Naive thymus-derived CD8-positive, alpha-beta T cell (primary cell): ENCODE measurements at regions not wholly inside any gene's neighbourhood (a gene's known extent, or its start where the extent isn't known, plus 50 kb on each side); places are given as distances from the start of the nearest gene placed in this dataset.

Source experiments
- ATAC-seq, 2 donors: fragments of 150-1000 bp; cut with Tn5 transposase in 1 of 2; sonication (Bioruptor Pico), chemical (Tn5 transposase) in 1 of 2; 1 replicate in 1 of 2; 2 replicates in 1 of 2; pipeline ENCODE4 v1.10.0; 2021; ENCODE audit warnings: mild to moderate bottlenecking in 2 of 2, moderate library complexity in 2 of 2
- POLR2A ChIA-PET: fragments of 350-600 bp; sonication (Branson Sonifier 250); formaldehyde crosslinking; loops from one replicate; lab custom pipeline; 2021; ENCODE audit warnings: antibody characterized with exemption; lab: Charles Lee
- DNase-seq, 10 donors: peaks; one replicate each; pipeline versions ENCODE4 v3.0.0 to v3.0.0-alpha.2; 2020 to 2022
- H3K27ac Mint-ChIP-seq, 10 donors: one replicate each; pipeline ENCODE4 v1.8.0; 2020 to 2022; ENCODE audit warnings: mild to moderate bottlenecking in 10 of 10, mixed read lengths in 10 of 10, moderate library complexity in 4 of 10, inconsistent platforms in 1 of 10
- H3K27me3 Mint-ChIP-seq, 5 donors: one replicate each; pipeline ENCODE4 v1.8.0; 2021 to 2022; ENCODE audit warnings: mixed read lengths in 5 of 5
- H3K36me3 Mint-ChIP-seq, 3 donors: one replicate each; pipeline ENCODE4 v1.8.0; 2020 to 2022; ENCODE audit warnings: mixed read lengths in 3 of 3, mild to moderate bottlenecking in 2 of 3, inconsistent platforms in 1 of 3
- H3K4me1 Mint-ChIP-seq, 4 donors: one replicate each; pipeline ENCODE4 v1.8.0; 2021 to 2022; ENCODE audit warnings: mixed read lengths in 4 of 4
- H3K4me3 Mint-ChIP-seq, 10 donors: one replicate each; pipeline ENCODE4 v1.8.0; 2020 to 2022; ENCODE audit warnings: mild to moderate bottlenecking in 10 of 10, mixed read lengths in 10 of 10, moderate library complexity in 6 of 10, inconsistent platforms in 1 of 10
- H3K9me3 Mint-ChIP-seq, 9 donors: one replicate each; pipeline ENCODE4 v1.8.0; 2020 to 2022; ENCODE audit warnings: mixed read lengths in 9 of 9, mild to moderate bottlenecking in 3 of 9, inconsistent platforms in 1 of 9, moderate library complexity in 1 of 9

GRCh38 chr15:69786136-69786701 is 311.5 kb downstream of the TLE3 start:
- DNase-seq, result no peak
- H3K36me3 Mint-ChIP-seq, result peaks cover 0 to 4% (median 4%) of the 10 kb centered on the region in 3 donors
- POLR2A ChIA-PET, result interaction anchor here (1.0 kb wide), 1 partner anchor 11 kb away, joined by 3 read pairs; no protein-coding TSS in a partner anchor
- peaks cover 17 to 55% (median 33%) of the 10 kb centered on the region in 5 donors for H3K27me3 Mint-ChIP-seq
- H3K27ac Mint-ChIP-seq, result no peak overlapping the region
- peaks cover 18 to 29% (median 26%) of the 10 kb centered on the region in 4 donors for H3K4me1 Mint-ChIP-seq
- no peak for ATAC-seq
- H3K4me3 Mint-ChIP-seq, result no peak overlapping the region
- peaks cover 0 to 7% (median 3%) of the 10 kb centered on the region in 9 donors for H3K9me3 Mint-ChIP-seq

DNA sequence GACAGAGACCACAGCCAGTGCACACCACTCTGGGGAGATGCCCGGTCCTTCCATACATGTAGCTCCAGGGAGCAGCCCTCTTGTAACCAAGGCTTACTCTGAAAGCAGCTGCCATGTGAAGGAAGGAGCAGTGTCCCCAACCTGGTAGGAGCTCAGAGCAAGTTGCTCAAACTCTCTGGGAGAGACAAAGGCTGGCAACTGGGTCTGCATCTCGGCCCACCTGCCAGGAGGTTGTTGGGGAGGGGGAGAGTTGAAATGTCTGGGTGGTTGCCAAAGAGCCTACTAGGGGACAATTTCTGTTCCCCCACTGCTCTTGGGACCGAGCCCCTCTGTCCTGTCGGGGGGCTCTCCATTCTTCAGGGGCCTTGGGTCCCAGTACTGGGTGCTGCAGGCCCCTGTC is 309.9 kb downstream of the TLE3 start:
- H3K27me3 Mint-ChIP-seq, result peaks cover 15 to 57% (median 36%) of the 10 kb centered on the region in 5 donors
- DNase-seq (no peak), ATAC-seq (no peak)
- H3K9me3 Mint-ChIP-seq, result peaks cover 0 to 20% (median 8%) of the 10 kb centered on the region in 9 donors
- H3K4me3 Mint-ChIP-seq, result no peak overlapping the region
- POLR2A ChIA-PET, result no interaction called here
- no peak overlapping the region for H3K27ac Mint-ChIP-seq
- H3K4me1 Mint-ChIP-seq, result peaks cover 9 to 14% (median 11%) of the 10 kb centered on the region in 4 donors
- peaks cover 0 to 7% (median 7%) of the 10 kb centered on the region in 3 donors for H3K36me3 Mint-ChIP-seq

- DNase-seq, result no peak
- peaks cover 0 to 7% (median 7%) of the 10 kb centered on the region in 3 donors for H3K36me3 Mint-ChIP-seq
- peaks cover 0 to 20% (median 8%) of the 10 kb centered on the region in 9 donors for H3K9me3 Mint-ChIP-seq
- peak overlapping the region in 2 of 10 donors; percentile 65 to 66 for H3K27ac Mint-ChIP-seq
- H3K4me3 Mint-ChIP-seq, result no peak overlapping the region
- POLR2A ChIA-PET, result interaction anchor here (0.6 kb wide), 1 partner anchor 69 kb away, joined by 4 read pairs; no protein-coding TSS in a partner anchor
- peaks cover 0 to 2% (median under 1%) of the 10 kb centered on the region in 4 donors for H3K4me1 Mint-ChIP-seq
- ATAC-seq, result no peak
- peaks cover 8 to 49% (median 32%) of the 10 kb centered on the region in 5 donors for H3K27me3 Mint-ChIP-seq
These were observed 307.9 kb downstream of the TLE3 start for GRCh38 chr15:69789648-69790393.

GRCh38 chr15:69790632-69791031 is 307.1 kb downstream of the TLE3 start:
- ATAC-seq, result no peak
- Mint-ChIP-seq H3K4me1 (peaks cover 0 to 2% (median 0%) of the 10 kb centered on the region in 4 donors), H3K4me3 (no peak overlapping the region), H3K27ac (no peak overlapping the region), H3K27me3 (peaks cover 4 to 41% (median 25%) of the 10 kb centered on the region in 5 donors), H3K36me3 (peaks cover 0 to 7% (median 7%) of the 10 kb centered on the region in 3 donors), H3K9me3 (peaks cover 0 to 20% (median 8%) of the 10 kb centered on the region in 9 donors)
- no peak for DNase-seq
- POLR2A ChIA-PET, result interaction anchor here (0.6 kb wide), 1 partner anchor 68 kb away, joined by 4 read pairs; no protein-coding TSS in a partner anchor

GRCh38 chr15:69792823-69793222 is 304.9 kb downstream of the TLE3 start:
- ATAC-seq (no peak), DNase-seq (no peak)
- Mint-ChIP-seq H3K27ac (no peak overlapping the region), H3K4me3 (no peak overlapping the region), H3K9me3 (peaks cover 0 to 20% (median 8%) of the 10 kb centered on the region in 9 donors), H3K27me3 (peaks cover 2 to 21% (median 9%) of the 10 kb centered on the region in 5 donors), H3K4me1 (peaks cover 0 to 4% (median 0%) of the 10 kb centered on the region in 4 donors), H3K36me3 (peaks cover 0 to 7% (median 7%) of the 10 kb centered on the region in 3 donors)
- POLR2A ChIA-PET, result no interaction called here

- H3K27me3 Mint-ChIP-seq, result peaks cover 2 to 21% (median 9%) of the 10 kb centered on the region in 5 donors
- POLR2A ChIA-PET, result no interaction called here
- H3K4me1 Mint-ChIP-seq, result peaks cover 0 to 4% (median 0%) of the 10 kb centered on the region in 4 donors
- H3K27ac Mint-ChIP-seq, result no peak overlapping the region
- peaks cover 0 to 20% (median 8%) of the 10 kb centered on the region in 9 donors for H3K9me3 Mint-ChIP-seq
- DNase-seq, result no peak
- H3K4me3 Mint-ChIP-seq, result no peak overlapping the region
- peaks cover 0 to 7% (median 7%) of the 10 kb centered on the region in 3 donors for H3K36me3 Mint-ChIP-seq
- no peak for ATAC-seq
These were observed 304.3 kb downstream of the TLE3 start for GRCh38 chr15:69793431-69793780.

DNA sequence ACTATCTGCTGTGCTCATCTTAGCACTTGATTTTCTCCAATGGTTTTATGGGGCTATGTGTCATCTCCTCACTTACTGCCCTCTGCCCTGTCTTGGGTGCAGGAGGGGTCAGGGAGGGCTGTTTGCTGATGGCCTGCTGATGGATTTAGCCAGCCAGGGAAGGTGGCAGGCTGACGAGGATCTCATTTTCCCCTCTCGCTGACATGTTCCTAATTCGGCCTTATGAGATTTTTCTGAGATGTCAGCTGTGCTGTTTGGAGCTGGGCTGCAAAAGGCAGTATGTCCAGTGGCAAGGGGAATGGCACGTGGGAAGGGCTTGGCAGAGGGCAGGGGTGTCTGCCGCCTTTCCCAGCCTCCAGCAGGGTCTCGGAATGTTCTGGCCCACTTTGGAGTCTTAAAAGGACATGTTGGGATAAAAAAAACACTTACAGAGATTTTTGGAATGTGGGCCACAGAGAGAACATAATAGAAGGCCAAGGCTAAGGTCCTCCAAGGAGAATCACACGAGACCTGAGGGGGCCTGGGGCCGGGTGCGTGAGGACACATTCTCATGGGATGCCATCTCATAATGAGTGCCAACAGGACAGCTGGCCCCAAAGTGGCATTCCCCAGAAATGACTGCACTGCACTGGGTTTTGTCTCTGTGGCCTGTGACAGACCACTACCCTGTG is 303.8 kb downstream of the TLE3 start:
- Mint-ChIP-seq H3K27me3 (peaks cover 2 to 19% (median 6%) of the 10 kb centered on the region in 5 donors), H3K36me3 (peaks cover 0 to 7% (median 7%) of the 10 kb centered on the region in 3 donors), H3K27ac (no peak overlapping the region), H3K9me3 (peaks cover 0 to 20% (median 8%) of the 10 kb centered on the region in 9 donors), H3K4me1 (peaks cover 0 to 5% (median 0%) of the 10 kb centered on the region in 4 donors), H3K4me3 (no peak overlapping the region)
- DNase-seq, result no peak
- POLR2A ChIA-PET, result no interaction called here
- ATAC-seq, result no peak

DNA sequence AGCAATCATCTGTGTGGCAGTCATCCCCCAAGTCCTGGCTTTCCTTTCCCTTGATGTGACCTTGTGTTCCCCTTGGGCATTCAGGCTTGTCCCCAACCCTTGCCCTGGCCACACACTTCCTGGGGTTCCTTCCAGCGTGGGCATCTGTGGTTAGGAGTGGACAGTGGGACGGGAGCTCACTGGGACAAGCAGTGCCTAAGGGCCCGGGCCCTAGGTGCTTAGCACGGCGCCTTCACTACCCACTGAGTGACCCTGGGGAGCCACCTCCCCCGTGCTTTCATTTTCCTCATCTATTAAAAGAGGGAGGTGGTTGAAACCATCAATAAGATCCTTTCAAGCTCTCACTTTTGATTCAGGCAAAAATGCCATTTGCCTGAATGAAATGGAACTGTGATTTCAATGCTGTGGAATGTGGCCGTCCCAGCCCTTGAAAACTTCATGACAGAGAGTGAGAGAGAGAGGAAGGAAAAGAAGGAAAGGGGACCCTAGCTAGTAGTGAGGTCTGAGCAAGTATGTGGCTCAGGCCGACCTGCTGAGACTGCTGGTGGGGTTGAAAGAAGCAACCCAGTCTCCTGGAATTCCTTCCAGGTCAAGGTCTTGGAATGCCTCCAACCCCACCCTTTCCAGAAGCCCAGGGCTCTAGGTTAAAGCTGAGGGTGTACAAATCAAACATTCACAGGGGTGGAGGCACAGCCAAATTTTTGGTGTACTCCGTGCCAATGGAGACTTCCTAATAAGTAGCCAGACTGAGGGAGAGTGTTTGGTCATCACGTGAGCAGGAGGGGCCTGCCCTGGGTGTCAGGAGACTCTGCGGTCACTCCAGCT is 302.9 kb downstream of the TLE3 start:
- no peak overlapping the region for H3K27ac Mint-ChIP-seq
- POLR2A ChIA-PET, result no interaction called here
- no peak for ATAC-seq

GRCh38 chr15:69795601-69796000 is 302.1 kb downstream of the TLE3 start:
- H3K4me1 Mint-ChIP-seq, result peaks cover 0 to 3% (median 0%) of the 10 kb centered on the region in 4 donors
- DNase-seq (no peak), ATAC-seq (no peak)
- H3K4me3 Mint-ChIP-seq, result no peak overlapping the region
- POLR2A ChIA-PET, result no interaction called here
- H3K27me3 Mint-ChIP-seq, result peaks cover 0 to 9% (median 3%) of the 10 kb centered on the region in 5 donors
- H3K36me3 Mint-ChIP-seq, result peaks cover 0 to 7% (median 7%) of the 10 kb centered on the region in 3 donors
- H3K9me3 Mint-ChIP-seq, result peaks cover 0 to 20% (median 8%) of the 10 kb centered on the region in 9 donors
- H3K27ac Mint-ChIP-seq, result no peak overlapping the region

More for the DNA sequence above, 302.9 kb downstream of the TLE3 start:
- Mint-ChIP-seq H3K4me3 (no peak overlapping the region), H3K4me1 (peaks cover 0 to 5% (median 0%) of the 10 kb centered on the region in 4 donors), H3K36me3 (peaks cover 0 to 7% (median 7%) of the 10 kb centered on the region in 3 donors), H3K27me3 (peaks cover 0 to 13% (median 6%) of the 10 kb centered on the region in 5 donors), H3K9me3 (peaks cover 0 to 20% (median 8%) of the 10 kb centered on the region in 9 donors)
- no peak for DNase-seq

GRCh38 chr15:69797051-69797595 is 300.6 kb downstream of the TLE3 start:
- no peaks in the 10 kb centered on the region for H3K36me3 Mint-ChIP-seq
- H3K4me1 Mint-ChIP-seq, result peaks cover 0 to 5% (median 0%) of the 10 kb centered on the region in 4 donors
- H3K4me3 Mint-ChIP-seq, result no peak overlapping the region
- H3K9me3 Mint-ChIP-seq, result peaks cover 0 to 5% (median 0%) of the 10 kb centered on the region in 9 donors
- no peak for DNase-seq
- H3K27ac Mint-ChIP-seq, result no peak overlapping the region
- no peak for ATAC-seq
- peaks cover 0 to 4% (median 0%) of the 10 kb centered on the region in 5 donors for H3K27me3 Mint-ChIP-seq
- POLR2A ChIA-PET, result no interaction called here

GRCh38 chr15:69797615-69798014 is 300.1 kb downstream of the TLE3 start:
- Mint-ChIP-seq H3K27ac (no peak overlapping the region), H3K36me3 (no peaks in the 10 kb centered on the region), H3K9me3 (peaks cover 0 to under 1% (median 0%) of the 10 kb centered on the region in 9 donors), H3K4me1 (peaks cover 0 to 5% (median 0%) of the 10 kb centered on the region in 4 donors), H3K4me3 (no peak overlapping the region), H3K27me3 (peaks cover 0 to 4% (median 0%) of the 10 kb centered on the region in 5 donors)
- no peak for ATAC-seq
- DNase-seq, result no peak
- POLR2A ChIA-PET, result no interaction called here
